ENCODE measurements at regions not wholly inside any gene's neighbourhood (a gene's known extent, or its start where the extent isn't known, plus 50 kb on each side); places are given as distances from the start of the nearest gene placed in this dataset.
A peak's percentile ranks its signal among the peaks of the same experiment; 100 is the strongest.

DNA sequence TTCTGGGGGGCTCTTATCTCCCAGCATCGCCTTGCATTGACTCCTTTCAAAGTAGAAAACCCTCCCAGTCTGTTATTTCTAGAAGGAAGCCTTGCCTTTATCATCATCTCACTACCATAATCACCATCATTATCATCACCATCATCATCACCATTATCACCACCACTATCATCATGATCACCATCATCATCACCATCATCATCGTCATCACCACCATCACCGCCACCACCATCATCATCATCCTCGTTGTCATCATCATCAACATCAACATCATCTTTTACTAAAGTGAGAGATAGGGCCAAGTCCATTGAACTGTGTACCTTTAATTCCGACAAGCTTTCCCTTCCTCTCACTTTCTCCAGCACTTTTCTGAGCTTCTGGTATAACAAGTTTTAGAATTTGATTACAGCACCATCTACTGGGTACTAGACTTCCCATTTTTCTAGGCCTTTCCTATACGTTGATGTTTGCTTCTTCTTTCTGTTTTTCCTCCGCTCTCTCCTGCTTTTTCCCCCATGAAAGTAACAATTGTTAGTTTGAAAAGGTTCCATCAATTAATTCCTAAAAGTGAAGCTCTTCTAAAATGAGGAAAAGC, 226.4 kb downstream of the BUB3 start:
- Histone ChIP-seq H2AFZ (ENCODE audit: low read length) (no peak overlapping the region), H2BK15ac (ENCODE audit: low read length) (no peak overlapping the region), H3K4me1 (replicated peaks in 1 of 4; ENCODE audit: control insufficient read depth in 3 of 4, insufficient read depth in 4 of 4, low read length in 3 of 4) (peaks cover 0 to 7% (median 5%) of the 10 kb centered on the region in 4 experiments; a peak in 3 of 7 replicates), H3K36me3 (ENCODE audit: control insufficient read depth in 2 of 4, insufficient read depth in 4 of 4, low read length in 3 of 4) (no peaks in the 10 kb centered on the region), H3K18ac (ENCODE audit: extremely low read depth, low read length) (no peak overlapping the region), H3K27me3 (replicated peaks in 1 of 4; ENCODE audit: control insufficient read depth in 3 of 4, extremely low read depth in 1 of 4, insufficient read depth in 3 of 4, low read length in 3 of 4) (no peaks in the 10 kb centered on the region), H2BK20ac (ENCODE audit: low read length) (no peak overlapping the region), H3K4me3 (ENCODE audit: extremely low read depth in 1 of 4, insufficient read depth in 2 of 4, low read depth in 3 of 4, low read length in 4 of 4) (no peak overlapping the region), H3K27ac (ENCODE audit: low read depth, low read length) (no peak overlapping the region), H3K79me1 (ENCODE audit: low read depth, low read length) (no peaks in the 10 kb centered on the region), H4K8ac (ENCODE audit: extremely low read depth, insufficient read depth, low read length) (no peak overlapping the region), H2BK12ac (ENCODE audit: low read depth, low read length) (no peak overlapping the region), H3K9ac (replicated peaks in 1 of 4; ENCODE audit: extremely low read depth in 1 of 4, low read depth in 3 of 4, low read length in 3 of 4) (no peak overlapping the region), H2AK5ac (ENCODE audit: low read depth, low read length) (no peak overlapping the region; the same call in 1 of the 2 replicates), H3K23me2 (ENCODE audit: low read depth, low read length) (peaks cover 2% of the 10 kb centered on the region; the same call in 1 of the 2 replicates), H4K20me1 (replicated peaks in 1 of 2; ENCODE audit: control insufficient read depth in 1 of 2, insufficient read depth in 2 of 2, low read length in 2 of 2) (no peaks in the 10 kb centered on the region), H4K5ac (ENCODE audit: insufficient read length, low read depth, low read length) (no peak overlapping the region), H3K9me3 (ENCODE audit: insufficient read depth in 2 of 2, low read depth in 1 of 2, low read length in 1 of 2) (peaks cover 3 to 5% of the 10 kb centered on the region in 2 experiments; a peak in 3 of 4 replicates), H2BK120ac (replicated peaks; ENCODE audit: low read depth, low read length) (no peak overlapping the region), H3K23ac (ENCODE audit: insufficient read length) (no peak overlapping the region), H3K14ac (ENCODE audit: insufficient read length) (no peak overlapping the region), H3K56ac (replicated peaks; ENCODE audit: insufficient read length, low read depth, low read length) (no peak overlapping the region), H4K91ac (replicated peaks; ENCODE audit: insufficient read length, low read length) (no peak overlapping the region), H2BK5ac (ENCODE audit: low read depth, low read length) (no peak overlapping the region), H3K79me2 (ENCODE audit: control insufficient read depth in 1 of 2, insufficient read depth in 2 of 2, low read length in 2 of 2) (no peaks in the 10 kb centered on the region), H3K4me2 (ENCODE audit: insufficient read depth in 1 of 2, low read depth in 2 of 2, low read length in 2 of 2) (no peak overlapping the region), H3K4ac (replicated peaks; ENCODE audit: insufficient read length, low read depth, low read length) (no peak overlapping the region)
- WGBS, 2 experiments (ENCODE audit: extremely low coverage in 1 of 2, insufficient coverage in 1 of 2, insufficient read length in 1 of 2, insufficient replicate concordance in 2 of 2, low coverage in 1 of 2, low lambda C conversion rate in 2 of 2, missing lambda C conversion rate in 1 of 2): 85% methylated on average over 7 of the region's 7 CpGs; no CpG with 5 or more reads in 1 of the 2 experiments
- no peak for DNase-seq (ENCODE audit: low read depth in 1 of 2, low spot score in 2 of 2)
- CTCF ChIA-PET (ENCODE audit: partially characterized antibody): interaction anchor here (0.7 to 3.2 kb wide), 23 partner anchors 9 to 359 kb away, joined by 3 to 14 read pairs (median 3); no protein-coding TSS in a partner anchor
- POLR2A ChIA-PET (ENCODE audit: partially characterized antibody): no interaction called here
- FAIRE-seq: peak; percentile 62
- no peak for TF ChIP-seq KDM4A (IDR thresholded peaks at IDR 0.05; ENCODE audit: low read depth, low read length, severe bottlenecking)
- no peak for TF ChIP-seq ZNF274 (IDR thresholded peaks at IDR 0.05; ENCODE audit: borderline replicate concordance, extremely low read depth, low read length)
- no peak for TF ChIP-seq SRF (IDR thresholded peaks at IDR 0.05; ENCODE audit: low read depth, low read length)
- TF ChIP-seq TAF1 (IDR thresholded peaks at IDR 0.05; ENCODE audit: low read depth, low read length): no peak
- peak; percentile 59 for TF ChIP-seq RAD21 (IDR thresholded peaks at IDR 0.05 in 1 of 2, conservative IDR thresholded peaks at IDR 0.05 in 1 of 2; ENCODE audit: low read depth in 2 of 2, low read length in 2 of 2)
- TF ChIP-seq, protein P1, sequence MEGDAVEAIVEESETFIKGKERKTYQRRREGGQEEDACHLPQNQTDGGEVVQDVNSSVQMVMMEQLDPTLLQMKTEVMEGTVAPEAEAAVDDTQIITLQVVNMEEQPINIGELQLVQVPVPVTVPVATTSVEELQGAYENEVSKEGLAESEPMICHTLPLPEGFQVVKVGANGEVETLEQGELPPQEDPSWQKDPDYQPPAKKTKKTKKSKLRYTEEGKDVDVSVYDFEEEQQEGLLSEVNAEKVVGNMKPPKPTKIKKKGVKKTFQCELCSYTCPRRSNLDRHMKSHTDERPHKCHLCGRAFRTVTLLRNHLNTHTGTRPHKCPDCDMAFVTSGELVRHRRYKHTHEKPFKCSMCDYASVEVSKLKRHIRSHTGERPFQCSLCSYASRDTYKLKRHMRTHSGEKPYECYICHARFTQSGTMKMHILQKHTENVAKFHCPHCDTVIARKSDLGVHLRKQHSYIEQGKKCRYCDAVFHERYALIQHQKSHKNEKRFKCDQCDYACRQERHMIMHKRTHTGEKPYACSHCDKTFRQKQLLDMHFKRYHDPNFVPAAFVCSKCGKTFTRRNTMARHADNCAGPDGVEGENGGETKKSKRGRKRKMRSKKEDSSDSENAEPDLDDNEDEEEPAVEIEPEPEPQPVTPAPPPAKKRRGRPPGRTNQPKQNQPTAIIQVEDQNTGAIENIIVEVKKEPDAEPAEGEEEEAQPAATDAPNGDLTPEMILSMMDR (IDR thresholded peaks at IDR 0.05; ENCODE audit: control extremely low read depth in 1 of 3, insufficient read depth in 1 of 3, low read depth in 1 of 3, low read length in 3 of 3): peak in 2 of 3 experiments; percentile 16 to 50; a peak in 2 of 4 replicates
- no peak for TF ChIP-seq MAFK (IDR thresholded peaks at IDR 0.05; ENCODE audit: low read depth, low read length)

Measured in H1 (cell line).